GM21786 (cell line): ENCODE measurements at regions not wholly inside any gene's neighbourhood (a gene's known extent, or its start where the extent isn't known, plus 50 kb on each side); places are given as distances from the start of the nearest gene placed in this dataset.
A peak's percentile ranks its signal among the peaks of the same experiment; 100 is the strongest.

Source experiments
- ATAC-seq: cut with Tn5 transposase; IDR thresholded peaks from one replicate; pipeline ENCODE4 v1.9.1; 2021; ENCODE audit not compliant: unreplicated experiment

- no peak for ATAC-seq
Observed at GRCh38 chr4:58561170-58561569, 1451.0 kb upstream of the IGFBP7 start.

- ATAC-seq: peak; percentile 40
Observed at GRCh38 chr4:58560736-58561135, 1450.6 kb upstream of the IGFBP7 start.

GRCh38 chr4:58553679-58554078 is 1443.5 kb upstream of the IGFBP7 start:
- ATAC-seq: no peak

- no peak for ATAC-seq
Observed at GRCh38 chr4:58553031-58553430, 1442.8 kb upstream of the IGFBP7 start.

- ATAC-seq: no peak
Observed at GRCh38 chr4:58551676-58552075, 1441.5 kb upstream of the IGFBP7 start.

- ATAC-seq: no peak
Observed at GRCh38 chr4:58543465-58543864, 1433.3 kb upstream of the IGFBP7 start.

- no peak for ATAC-seq
Observed at GRCh38 chr4:58541926-58542325, 1431.7 kb upstream of the IGFBP7 start.

GRCh38 chr4:58522765-58523382 is 1412.7 kb upstream of the IGFBP7 start:
- ATAC-seq: no peak

GRCh38 chr4:58515226-58515625 is 1405.0 kb upstream of the IGFBP7 start:
- no peak for ATAC-seq

- ATAC-seq: no peak
Observed at GRCh38 chr4:58514299-58514698, 1404.1 kb upstream of the IGFBP7 start.

- no peak for ATAC-seq
Observed at GRCh38 chr4:58510652-58511051, 1400.5 kb upstream of the IGFBP7 start.

- no peak for ATAC-seq
Observed at GRCh38 chr4:58507079-58507478, 1396.9 kb upstream of the IGFBP7 start.

GRCh38 chr4:58502839-58503238 is 1392.7 kb upstream of the IGFBP7 start:
- ATAC-seq: no peak

GRCh38 chr4:58499182-58499581 is 1389.0 kb upstream of the IGFBP7 start:
- no peak for ATAC-seq

- no peak for ATAC-seq
Observed at GRCh38 chr4:58491620-58492019, 1381.4 kb upstream of the IGFBP7 start.

GRCh38 chr4:58477950-58478349 is 1367.8 kb upstream of the IGFBP7 start:
- no peak for ATAC-seq

GRCh38 chr4:58477513-58477912 is 1367.3 kb upstream of the IGFBP7 start:
- no peak for ATAC-seq

GRCh38 chr4:58475097-58475496 is 1364.9 kb upstream of the IGFBP7 start:
- no peak for ATAC-seq

GRCh38 chr4:58465031-58465430 is 1354.8 kb upstream of the IGFBP7 start:
- ATAC-seq: no peak

- no peak for ATAC-seq
Observed at GRCh38 chr4:58456727-58457384, 1346.7 kb upstream of the IGFBP7 start.

- ATAC-seq: peak; percentile 66
Observed at GRCh38 chr4:58453956-58454355, 1343.8 kb upstream of the IGFBP7 start.

GRCh38 chr4:58451707-58452106 is 1341.5 kb upstream of the IGFBP7 start:
- no peak for ATAC-seq

GRCh38 chr4:58435871-58436270 is 1325.7 kb upstream of the IGFBP7 start:
- ATAC-seq: no peak
